ENCODE measurements at regions not wholly inside any gene's neighbourhood (a gene's known extent, or its start where the extent isn't known, plus 50 kb on each side); places are given as distances from the start of the nearest gene placed in this dataset.
"Not testable (repeated sequence)": the region's sequence is repeated elsewhere in the genome, so short reads cannot be mapped to it uniquely, and the experiment has no call there.

DNA sequence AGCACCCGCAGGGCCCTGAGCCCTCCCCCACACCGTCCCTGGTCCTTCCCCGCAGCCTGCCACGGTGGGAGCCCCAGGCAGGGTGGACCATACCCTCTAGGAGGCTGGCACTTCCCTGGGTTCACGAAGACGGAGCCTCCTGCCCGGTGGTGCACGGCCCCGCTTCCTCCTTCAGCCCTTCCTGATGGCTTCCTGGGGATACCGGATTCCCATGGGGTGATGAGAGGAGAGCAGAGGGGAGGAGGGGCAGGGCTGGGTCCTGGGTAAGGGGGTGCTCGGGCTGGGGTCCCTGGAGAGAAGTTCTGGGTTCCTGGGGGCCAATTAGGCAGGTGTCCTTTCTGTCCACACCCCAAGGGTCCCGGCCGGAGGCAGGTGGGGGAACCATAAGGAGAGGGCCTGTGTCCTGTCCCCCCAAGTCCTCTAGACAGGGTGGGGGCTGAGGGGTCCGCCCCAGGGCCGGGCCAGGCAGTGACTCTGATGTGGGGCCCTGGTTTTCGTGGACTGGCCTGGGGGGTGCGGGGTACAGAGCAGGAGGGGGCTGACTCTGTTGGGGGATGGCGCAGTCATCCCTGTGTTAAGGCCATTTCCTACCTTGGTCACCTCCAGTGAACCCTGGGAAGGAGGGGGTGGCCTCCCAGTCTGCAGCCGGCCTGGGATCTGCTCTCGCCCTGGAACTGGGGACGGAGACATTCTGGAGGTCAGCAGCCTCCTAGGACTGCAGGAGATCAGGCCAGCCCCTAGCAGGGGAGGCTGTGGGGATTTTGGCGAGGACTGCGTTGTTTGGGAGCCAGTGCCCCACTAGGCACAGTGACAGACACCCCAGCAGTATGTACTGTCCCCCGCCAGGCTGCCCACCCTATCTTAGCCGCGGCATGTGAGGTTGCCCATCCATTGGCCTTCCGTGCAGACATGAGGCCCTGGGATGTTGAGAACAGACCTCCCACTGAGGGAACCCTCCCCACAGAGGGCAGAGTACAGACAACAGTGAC, 366.4 kb downstream of the TMEM121 start:
- TF ChIP-seq, protein P1, sequence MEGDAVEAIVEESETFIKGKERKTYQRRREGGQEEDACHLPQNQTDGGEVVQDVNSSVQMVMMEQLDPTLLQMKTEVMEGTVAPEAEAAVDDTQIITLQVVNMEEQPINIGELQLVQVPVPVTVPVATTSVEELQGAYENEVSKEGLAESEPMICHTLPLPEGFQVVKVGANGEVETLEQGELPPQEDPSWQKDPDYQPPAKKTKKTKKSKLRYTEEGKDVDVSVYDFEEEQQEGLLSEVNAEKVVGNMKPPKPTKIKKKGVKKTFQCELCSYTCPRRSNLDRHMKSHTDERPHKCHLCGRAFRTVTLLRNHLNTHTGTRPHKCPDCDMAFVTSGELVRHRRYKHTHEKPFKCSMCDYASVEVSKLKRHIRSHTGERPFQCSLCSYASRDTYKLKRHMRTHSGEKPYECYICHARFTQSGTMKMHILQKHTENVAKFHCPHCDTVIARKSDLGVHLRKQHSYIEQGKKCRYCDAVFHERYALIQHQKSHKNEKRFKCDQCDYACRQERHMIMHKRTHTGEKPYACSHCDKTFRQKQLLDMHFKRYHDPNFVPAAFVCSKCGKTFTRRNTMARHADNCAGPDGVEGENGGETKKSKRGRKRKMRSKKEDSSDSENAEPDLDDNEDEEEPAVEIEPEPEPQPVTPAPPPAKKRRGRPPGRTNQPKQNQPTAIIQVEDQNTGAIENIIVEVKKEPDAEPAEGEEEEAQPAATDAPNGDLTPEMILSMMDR (conservative IDR thresholded peaks at IDR 0.05; ENCODE audit: low read depth in 2 of 2): not testable (repeated sequence)
- not testable (repeated sequence) for TF ChIP-seq POLR2AphosphoS5 (IDR thresholded peaks at IDR 0.05; ENCODE audit: low read depth); EZH2phosphoT487 (IDR thresholded peaks at IDR 0.05; ENCODE audit: unreplicated experiment); JUNB (IDR thresholded peaks at IDR 0.05; ENCODE audit: unreplicated experiment); EZH2 (IDR thresholded peaks at IDR 0.05; ENCODE audit: low read depth, unreplicated experiment); ZNF331 (CRISPR knock-in tag; IDR thresholded peaks at IDR 0.05; ENCODE audit: low read depth); ZNF114 (CRISPR knock-in tag; IDR thresholded peaks at IDR 0.05); NANOG (IDR thresholded peaks at IDR 0.05; ENCODE audit: borderline replicate concordance)
- TF ChIP-seq, protein P2, sequence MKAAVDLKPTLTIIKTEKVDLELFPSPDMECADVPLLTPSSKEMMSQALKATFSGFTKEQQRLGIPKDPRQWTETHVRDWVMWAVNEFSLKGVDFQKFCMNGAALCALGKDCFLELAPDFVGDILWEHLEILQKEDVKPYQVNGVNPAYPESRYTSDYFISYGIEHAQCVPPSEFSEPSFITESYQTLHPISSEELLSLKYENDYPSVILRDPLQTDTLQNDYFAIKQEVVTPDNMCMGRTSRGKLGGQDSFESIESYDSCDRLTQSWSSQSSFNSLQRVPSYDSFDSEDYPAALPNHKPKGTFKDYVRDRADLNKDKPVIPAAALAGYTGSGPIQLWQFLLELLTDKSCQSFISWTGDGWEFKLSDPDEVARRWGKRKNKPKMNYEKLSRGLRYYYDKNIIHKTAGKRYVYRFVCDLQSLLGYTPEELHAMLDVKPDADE (IDR thresholded peaks at IDR 0.05): not testable (repeated sequence)
- TF ChIP-seq, protein P3, sequence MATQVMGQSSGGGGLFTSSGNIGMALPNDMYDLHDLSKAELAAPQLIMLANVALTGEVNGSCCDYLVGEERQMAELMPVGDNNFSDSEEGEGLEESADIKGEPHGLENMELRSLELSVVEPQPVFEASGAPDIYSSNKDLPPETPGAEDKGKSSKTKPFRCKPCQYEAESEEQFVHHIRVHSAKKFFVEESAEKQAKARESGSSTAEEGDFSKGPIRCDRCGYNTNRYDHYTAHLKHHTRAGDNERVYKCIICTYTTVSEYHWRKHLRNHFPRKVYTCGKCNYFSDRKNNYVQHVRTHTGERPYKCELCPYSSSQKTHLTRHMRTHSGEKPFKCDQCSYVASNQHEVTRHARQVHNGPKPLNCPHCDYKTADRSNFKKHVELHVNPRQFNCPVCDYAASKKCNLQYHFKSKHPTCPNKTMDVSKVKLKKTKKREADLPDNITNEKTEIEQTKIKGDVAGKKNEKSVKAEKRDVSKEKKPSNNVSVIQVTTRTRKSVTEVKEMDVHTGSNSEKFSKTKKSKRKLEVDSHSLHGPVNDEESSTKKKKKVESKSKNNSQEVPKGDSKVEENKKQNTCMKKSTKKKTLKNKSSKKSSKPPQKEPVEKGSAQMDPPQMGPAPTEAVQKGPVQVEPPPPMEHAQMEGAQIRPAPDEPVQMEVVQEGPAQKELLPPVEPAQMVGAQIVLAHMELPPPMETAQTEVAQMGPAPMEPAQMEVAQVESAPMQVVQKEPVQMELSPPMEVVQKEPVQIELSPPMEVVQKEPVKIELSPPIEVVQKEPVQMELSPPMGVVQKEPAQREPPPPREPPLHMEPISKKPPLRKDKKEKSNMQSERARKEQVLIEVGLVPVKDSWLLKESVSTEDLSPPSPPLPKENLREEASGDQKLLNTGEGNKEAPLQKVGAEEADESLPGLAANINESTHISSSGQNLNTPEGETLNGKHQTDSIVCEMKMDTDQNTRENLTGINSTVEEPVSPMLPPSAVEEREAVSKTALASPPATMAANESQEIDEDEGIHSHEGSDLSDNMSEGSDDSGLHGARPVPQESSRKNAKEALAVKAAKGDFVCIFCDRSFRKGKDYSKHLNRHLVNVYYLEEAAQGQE (IDR thresholded peaks at IDR 0.05; ENCODE audit: unreplicated experiment): not testable (repeated sequence)
